CD14-positive monocyte (primary cell): ENCODE measurements at regions not wholly inside any gene's neighbourhood (a gene's known extent, or its start where the extent isn't known, plus 50 kb on each side); places are given as distances from the start of the nearest gene placed in this dataset.

Source experiments
- DNase-seq, 3 donors: peaks; one replicate each; pipeline ENCODE4 v3.0.0-alpha.2; 2011 to 2022
- H2AFZ ChIP-seq: 2 replicates; pipeline ENCODE4 v1.6.0; 2012; ENCODE audit warnings: mild to moderate bottlenecking, low read depth, low read length, inconsistent platforms; ENCODE audit not compliant: insufficient read depth, poor library complexity, severe bottlenecking
- H3K27ac ChIP-seq, 2 donors: 1 replicate in 1 of 2; 2 replicates in 1 of 2; pipeline ENCODE4 v1.5.1; 2012 to 2013; ENCODE audit warnings: low read length in 2 of 2, control low read depth in 1 of 2, inconsistent platforms in 1 of 2, low read depth in 1 of 2, mild to moderate bottlenecking in 1 of 2
- H3K27me3 ChIP-seq, 2 donors: one replicate each; pipeline versions ENCODE4 v1.6.0 to v1.6.1; 2011 to 2013; ENCODE audit warnings: low read length in 2 of 2; ENCODE audit not compliant: control insufficient read depth in 2 of 2, insufficient read depth in 2 of 2
- H3K36me3 ChIP-seq, 2 donors: replicated peaks in 1 of 2; 1 replicate in 1 of 2; 2 replicates in 1 of 2; pipeline versions ENCODE4 v1.5.1 to v1.6.1; 2012 to 2013; ENCODE audit warnings: low read length in 2 of 2, control low read depth in 1 of 2, inconsistent platforms in 1 of 2, mild to moderate bottlenecking in 1 of 2; ENCODE audit not compliant: insufficient read depth in 2 of 2, control insufficient read depth in 1 of 2
- H3K4me1 ChIP-seq, 2 donors: 1 replicate in 1 of 2; 2 replicates in 1 of 2; pipeline versions ENCODE4 v1.5.1 to v1.6.1; 2012 to 2013; ENCODE audit warnings: low read length in 2 of 2, control low read depth in 1 of 2, inconsistent platforms in 1 of 2, mild to moderate bottlenecking in 1 of 2, moderate library complexity in 1 of 2; ENCODE audit not compliant: insufficient read depth in 2 of 2, control insufficient read depth in 1 of 2
- H3K4me2 ChIP-seq: replicated peaks from 2 replicates; pipeline ENCODE3; 2012; ENCODE audit warnings: low read length, moderate library complexity, mild to moderate bottlenecking; ENCODE audit not compliant: poor library complexity, severe bottlenecking; ENCODE audit errors: extremely low read depth
- H3K4me3 ChIP-seq, 3 experiments: fragments of 200-600 bp in 1 of 3; sonication (generic) in 1 of 3; replicated peaks in 1 of 3; 1 replicate in 2 of 3; 2 replicates in 1 of 3; pipeline ENCODE4 v1.5.1; 2011 to 2013; ENCODE audit warnings: low read length in 3 of 3, mild to moderate bottlenecking in 3 of 3, control low read depth in 2 of 3, low read depth in 2 of 3, inconsistent platforms in 1 of 3, moderate library complexity in 1 of 3
- H3K79me2 ChIP-seq: 2 replicates; pipeline ENCODE4 v1.6.0; 2012; ENCODE audit warnings: mild to moderate bottlenecking, control low read depth, inconsistent platforms, low read length, moderate library complexity; ENCODE audit not compliant: insufficient read depth
- H3K9ac ChIP-seq: 2 replicates; pipeline ENCODE4 v1.6.0; 2017; ENCODE audit warnings: low read length, mild to moderate bottlenecking; ENCODE audit not compliant: insufficient read depth, poor library complexity, severe bottlenecking
- H3K9me3 ChIP-seq, 2 donors: replicated peaks in 1 of 2; 1 replicate in 1 of 2; 2 replicates in 1 of 2; pipeline versions ENCODE4 v1.5.1 to v1.6.1; 2012 to 2013; ENCODE audit warnings: low read length in 2 of 2, control low read depth in 1 of 2; ENCODE audit not compliant: control insufficient read depth in 1 of 2, insufficient read depth in 1 of 2
- H4K20me1 ChIP-seq: 2 replicates; pipeline ENCODE4 v1.6.0; 2012; ENCODE audit warnings: mild to moderate bottlenecking, low read length, control low read depth, moderate library complexity; ENCODE audit not compliant: insufficient read depth
- H3K27ac Mint-ChIP-seq, 7 donors: one replicate each; pipeline ENCODE4 v1.8.0; 2020; ENCODE audit warnings: mild to moderate bottlenecking in 7 of 7, mixed read lengths in 7 of 7, moderate library complexity in 6 of 7, inconsistent platforms in 2 of 7
- H3K27me3 Mint-ChIP-seq, 3 donors: one replicate each; pipeline ENCODE4 v1.8.0; 2021 to 2022; ENCODE audit warnings: low read depth in 3 of 3, mild to moderate bottlenecking in 3 of 3, mixed read lengths in 3 of 3, moderate library complexity in 3 of 3, inconsistent platforms in 1 of 3
- H3K36me3 Mint-ChIP-seq, 2 donors: one replicate each; pipeline ENCODE4 v1.8.0; 2020; ENCODE audit warnings: mixed read lengths in 2 of 2, inconsistent platforms in 1 of 2, mild to moderate bottlenecking in 1 of 2
- H3K4me1 Mint-ChIP-seq: one replicate; pipeline ENCODE4 v1.8.0; 2020; ENCODE audit warnings: mild to moderate bottlenecking, mixed read lengths
- H3K4me3 Mint-ChIP-seq, 2 donors: one replicate each; pipeline ENCODE4 v1.8.0; 2020; ENCODE audit warnings: mild to moderate bottlenecking in 2 of 2, mixed read lengths in 2 of 2, moderate library complexity in 1 of 2
- H3K9me3 Mint-ChIP-seq, 7 donors: one replicate each; pipeline ENCODE4 v1.8.0; 2020 to 2022; ENCODE audit warnings: mixed read lengths in 7 of 7, mild to moderate bottlenecking in 6 of 7, moderate library complexity in 6 of 7, inconsistent platforms in 2 of 7
- WGBS: methylation state at CpG from one replicate; pipeline ENCODE4 v1.1.5; 2013; ENCODE audit warnings: missing lambda C conversion rate; ENCODE audit not compliant: insufficient coverage; 5-methylcytosine and 5-hydroxymethylcytosine counted together
- intact Hi-C, 2 donors: fragments of 100-400 bp; cut with micrococcal nuclease; formaldehyde crosslinking; loops; one replicate each; pipeline versions ENCODE4 v1.15.0 to v1.15.1; 2023
- TF ChIP-seq, protein P1 (sequence below): fragments of 200-600 bp; IDR thresholded peaks from one replicate; pipeline ENCODE4 v1.8.0; 2022; ENCODE audit warnings: antibody characterized with exemption, mild to moderate bottlenecking

DNA sequence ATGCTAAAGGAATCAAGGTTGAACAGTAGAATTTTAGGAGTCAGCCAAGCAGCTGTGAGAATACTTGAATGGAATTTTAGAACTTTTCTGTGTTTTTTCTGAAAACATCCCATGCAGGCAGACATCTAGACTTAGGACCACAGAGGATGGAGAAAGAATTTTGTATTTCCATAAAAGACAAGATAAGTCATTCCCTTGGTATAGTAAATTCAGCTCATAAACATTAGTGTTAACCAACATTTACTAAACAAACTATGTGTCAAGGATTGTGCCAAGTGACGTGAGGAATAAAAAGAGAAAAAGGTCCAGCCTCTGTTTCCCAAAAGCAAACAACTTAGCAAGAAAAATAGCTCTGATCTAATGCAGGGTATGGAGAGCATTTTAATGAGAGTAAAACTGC lies 210.2 kb upstream of the NR5A2 start:
- H3K4me1 ChIP-seq = no peaks in the 10 kb centered on the region
- H3K79me2 ChIP-seq = no peaks in the 10 kb centered on the region
- H2AFZ ChIP-seq = no peak overlapping the region
- Mint-ChIP-seq H3K4me1 (no peaks in the 10 kb centered on the region), H3K4me3 (no peak overlapping the region), H3K27ac (no peak overlapping the region), H3K36me3 (no peaks in the 10 kb centered on the region), H3K27me3 (peaks cover 0 to 2% (median 0%) of the 10 kb centered on the region in 3 donors), H3K9me3 (peaks cover 5 to 21% (median 13%) of the 10 kb centered on the region in 7 donors)
- H3K27me3 ChIP-seq = no peaks in the 10 kb centered on the region
- no peaks in the 10 kb centered on the region for H4K20me1 ChIP-seq
- DNase-seq = no peak
- no peak overlapping the region for H3K9ac ChIP-seq
- no peak overlapping the region for H3K4me3 ChIP-seq
- TF ChIP-seq, protein P1, sequence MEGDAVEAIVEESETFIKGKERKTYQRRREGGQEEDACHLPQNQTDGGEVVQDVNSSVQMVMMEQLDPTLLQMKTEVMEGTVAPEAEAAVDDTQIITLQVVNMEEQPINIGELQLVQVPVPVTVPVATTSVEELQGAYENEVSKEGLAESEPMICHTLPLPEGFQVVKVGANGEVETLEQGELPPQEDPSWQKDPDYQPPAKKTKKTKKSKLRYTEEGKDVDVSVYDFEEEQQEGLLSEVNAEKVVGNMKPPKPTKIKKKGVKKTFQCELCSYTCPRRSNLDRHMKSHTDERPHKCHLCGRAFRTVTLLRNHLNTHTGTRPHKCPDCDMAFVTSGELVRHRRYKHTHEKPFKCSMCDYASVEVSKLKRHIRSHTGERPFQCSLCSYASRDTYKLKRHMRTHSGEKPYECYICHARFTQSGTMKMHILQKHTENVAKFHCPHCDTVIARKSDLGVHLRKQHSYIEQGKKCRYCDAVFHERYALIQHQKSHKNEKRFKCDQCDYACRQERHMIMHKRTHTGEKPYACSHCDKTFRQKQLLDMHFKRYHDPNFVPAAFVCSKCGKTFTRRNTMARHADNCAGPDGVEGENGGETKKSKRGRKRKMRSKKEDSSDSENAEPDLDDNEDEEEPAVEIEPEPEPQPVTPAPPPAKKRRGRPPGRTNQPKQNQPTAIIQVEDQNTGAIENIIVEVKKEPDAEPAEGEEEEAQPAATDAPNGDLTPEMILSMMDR = no peak
- no peak overlapping the region for H3K4me2 ChIP-seq
- no peak overlapping the region for H3K27ac ChIP-seq
- H3K9me3 ChIP-seq = peaks cover 5 to 8% of the 10 kb centered on the region in 2 donors
- WGBS = no CpG with 5 or more reads among the region's 1 CpG
- intact Hi-C loops = no loop called here
- H3K36me3 ChIP-seq = no peaks in the 10 kb centered on the region

DNA sequence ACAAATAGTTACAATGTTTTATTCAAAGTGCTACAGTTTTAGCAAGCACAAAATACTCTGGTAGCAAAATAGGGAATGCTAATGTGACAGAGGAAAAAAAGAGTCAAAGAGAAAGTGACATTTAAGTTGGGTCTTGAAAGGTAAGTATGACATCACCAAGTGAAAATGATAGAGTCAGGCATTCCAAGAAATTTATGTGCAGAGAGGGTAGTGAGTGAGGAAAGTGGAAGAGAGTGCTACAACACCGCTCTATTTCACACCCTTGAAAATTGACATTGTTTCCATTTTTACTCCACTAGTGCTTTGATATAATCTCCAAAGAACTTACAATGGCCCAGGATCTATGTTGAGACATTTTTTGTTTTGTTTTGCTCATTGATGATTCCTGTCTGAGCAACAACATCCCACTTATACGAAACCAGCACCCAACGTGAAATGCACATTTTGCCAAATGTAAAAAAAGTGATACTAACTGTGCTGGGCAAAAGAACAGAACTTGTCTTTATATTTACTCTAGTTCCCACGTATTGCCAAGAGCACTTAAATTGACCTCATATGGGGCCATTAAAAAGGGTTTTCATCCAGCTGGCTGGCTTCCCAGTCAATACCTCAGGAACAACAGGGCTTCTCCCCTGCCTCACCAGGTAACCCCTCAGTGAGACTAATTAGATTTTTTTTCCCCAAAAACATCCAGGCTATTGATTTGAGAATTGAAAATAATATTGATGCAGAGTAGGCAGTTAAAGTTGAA lies 206.3 kb upstream of the NR5A2 start:
- Mint-ChIP-seq H3K4me3 (no peak overlapping the region), H3K36me3 (no peaks in the 10 kb centered on the region), H3K4me1 (no peaks in the 10 kb centered on the region), H3K27me3 (peaks cover 0 to 2% (median 2%) of the 10 kb centered on the region in 3 donors), H3K9me3 (peaks cover 2 to 13% (median 7%) of the 10 kb centered on the region in 7 donors), H3K27ac (no peak overlapping the region)
- Histone ChIP-seq H2AFZ (no peak overlapping the region), H3K4me3 (no peak overlapping the region), H3K27me3 (no peaks in the 10 kb centered on the region), H4K20me1 (no peaks in the 10 kb centered on the region), H3K79me2 (no peaks in the 10 kb centered on the region), H3K27ac (no peak overlapping the region), H3K36me3 (no peaks in the 10 kb centered on the region), H3K4me2 (no peak overlapping the region), H3K4me1 (no peaks in the 10 kb centered on the region), H3K9ac (no peak overlapping the region), H3K9me3 (peaks cover 2 to 4% of the 10 kb centered on the region in 2 donors)
- intact Hi-C loops = no loop called here
- 88% methylated on average over 1 of the region's 4 CpGs for WGBS
- DNase-seq = no peak
- TF ChIP-seq, protein P1 = no peak
